GM12878 (cell line): ENCODE measurements at regions not wholly inside any gene's neighbourhood (a gene's known extent, or its start where the extent isn't known, plus 50 kb on each side); places are given as distances from the start of the nearest gene placed in this dataset.

Source experiments
- SUZ12 ChIP-seq: fragments of 200-600 bp; sonication (generic); IDR thresholded peaks from one replicate; pipeline ENCODE4 v1.6.1; 2018; ENCODE audit warnings: antibody characterized with exemption, mild to moderate bottlenecking; ENCODE audit not compliant: unreplicated experiment
- ZBED1 ChIP-seq: IDR thresholded peaks from 2 replicates; pipeline ENCODE4 v1.6.1; 2016; ENCODE audit warnings: borderline replicate concordance
- ZNF622 ChIP-seq: fragments of 450-650 bp; IDR thresholded peaks from 2 replicates; pipeline ENCODE4 v1.6.1; 2017; ENCODE audit warnings: mild to moderate bottlenecking, inconsistent platforms
- TF ChIP-seq, protein P1 (sequence below): IDR thresholded peaks from 2 replicates; pipeline ENCODE4 v1.6.1; 2012; ENCODE audit warnings: improper control_type of control experiment, low read depth, low read length; ENCODE audit not compliant: insufficient replicate concordance
- TF ChIP-seq, protein P2 (sequence below): IDR thresholded peaks from 2 replicates; pipeline ENCODE4 v1.6.1; 2011; ENCODE audit warnings: borderline replicate concordance, low read depth, mild to moderate bottlenecking, moderate library complexity, mixed read lengths, low read length; ENCODE audit not compliant: insufficient read depth; ENCODE audit errors: extremely low read length
- TF ChIP-seq, protein P3 (sequence below): IDR thresholded peaks from 2 replicates; pipeline ENCODE4 v1.6.1; 2012; ENCODE audit warnings: low read depth, low read length, improper control_type of control experiment

DNA sequence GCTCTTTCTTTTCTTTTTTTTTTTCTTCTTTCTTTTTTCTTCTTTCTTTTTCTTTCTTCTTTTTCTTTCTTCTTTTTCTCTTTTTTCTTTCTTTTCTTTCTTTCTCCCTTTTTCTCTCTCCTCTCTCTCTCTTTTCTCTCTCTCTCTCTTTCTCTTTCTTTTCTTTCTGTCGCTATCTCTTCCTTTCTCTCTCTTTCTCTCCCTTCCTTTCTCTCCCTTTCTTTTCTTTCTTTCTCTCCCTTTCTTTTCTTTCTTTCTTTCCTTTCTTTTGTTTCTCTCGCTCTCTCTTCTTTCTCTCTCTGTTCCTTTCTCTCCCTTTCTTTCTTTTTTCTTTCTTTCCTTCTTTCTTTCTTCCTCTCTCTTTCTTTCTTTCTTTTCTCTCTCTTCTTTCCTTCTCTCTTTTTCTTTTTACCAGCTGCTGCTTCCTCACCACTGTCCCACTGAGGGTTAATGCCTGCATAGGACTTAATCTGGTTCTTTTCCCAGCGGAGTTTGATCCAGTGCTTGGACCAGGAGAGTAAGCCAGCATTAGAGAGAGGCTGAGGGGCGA lies 145.4 kb upstream of the SIX2 start (continued):
- TF ChIP-seq, protein P1, sequence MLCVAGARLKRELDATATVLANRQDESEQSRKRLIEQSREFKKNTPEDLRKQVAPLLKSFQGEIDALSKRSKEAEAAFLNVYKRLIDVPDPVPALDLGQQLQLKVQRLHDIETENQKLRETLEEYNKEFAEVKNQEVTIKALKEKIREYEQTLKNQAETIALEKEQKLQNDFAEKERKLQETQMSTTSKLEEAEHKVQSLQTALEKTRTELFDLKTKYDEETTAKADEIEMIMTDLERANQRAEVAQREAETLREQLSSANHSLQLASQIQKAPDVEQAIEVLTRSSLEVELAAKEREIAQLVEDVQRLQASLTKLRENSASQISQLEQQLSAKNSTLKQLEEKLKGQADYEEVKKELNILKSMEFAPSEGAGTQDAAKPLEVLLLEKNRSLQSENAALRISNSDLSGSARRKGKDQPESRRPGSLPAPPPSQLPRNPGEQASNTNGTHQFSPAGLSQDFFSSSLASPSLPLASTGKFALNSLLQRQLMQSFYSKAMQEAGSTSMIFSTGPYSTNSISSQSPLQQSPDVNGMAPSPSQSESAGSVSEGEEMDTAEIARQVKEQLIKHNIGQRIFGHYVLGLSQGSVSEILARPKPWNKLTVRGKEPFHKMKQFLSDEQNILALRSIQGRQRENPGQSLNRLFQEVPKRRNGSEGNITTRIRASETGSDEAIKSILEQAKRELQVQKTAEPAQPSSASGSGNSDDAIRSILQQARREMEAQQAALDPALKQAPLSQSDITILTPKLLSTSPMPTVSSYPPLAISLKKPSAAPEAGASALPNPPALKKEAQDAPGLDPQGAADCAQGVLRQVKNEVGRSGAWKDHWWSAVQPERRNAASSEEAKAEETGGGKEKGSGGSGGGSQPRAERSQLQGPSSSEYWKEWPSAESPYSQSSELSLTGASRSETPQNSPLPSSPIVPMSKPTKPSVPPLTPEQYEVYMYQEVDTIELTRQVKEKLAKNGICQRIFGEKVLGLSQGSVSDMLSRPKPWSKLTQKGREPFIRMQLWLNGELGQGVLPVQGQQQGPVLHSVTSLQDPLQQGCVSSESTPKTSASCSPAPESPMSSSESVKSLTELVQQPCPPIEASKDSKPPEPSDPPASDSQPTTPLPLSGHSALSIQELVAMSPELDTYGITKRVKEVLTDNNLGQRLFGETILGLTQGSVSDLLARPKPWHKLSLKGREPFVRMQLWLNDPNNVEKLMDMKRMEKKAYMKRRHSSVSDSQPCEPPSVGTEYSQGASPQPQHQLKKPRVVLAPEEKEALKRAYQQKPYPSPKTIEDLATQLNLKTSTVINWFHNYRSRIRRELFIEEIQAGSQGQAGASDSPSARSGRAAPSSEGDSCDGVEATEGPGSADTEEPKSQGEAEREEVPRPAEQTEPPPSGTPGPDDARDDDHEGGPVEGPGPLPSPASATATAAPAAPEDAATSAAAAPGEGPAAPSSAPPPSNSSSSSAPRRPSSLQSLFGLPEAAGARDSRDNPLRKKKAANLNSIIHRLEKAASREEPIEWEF = no peak
- TF ChIP-seq, protein P2, sequence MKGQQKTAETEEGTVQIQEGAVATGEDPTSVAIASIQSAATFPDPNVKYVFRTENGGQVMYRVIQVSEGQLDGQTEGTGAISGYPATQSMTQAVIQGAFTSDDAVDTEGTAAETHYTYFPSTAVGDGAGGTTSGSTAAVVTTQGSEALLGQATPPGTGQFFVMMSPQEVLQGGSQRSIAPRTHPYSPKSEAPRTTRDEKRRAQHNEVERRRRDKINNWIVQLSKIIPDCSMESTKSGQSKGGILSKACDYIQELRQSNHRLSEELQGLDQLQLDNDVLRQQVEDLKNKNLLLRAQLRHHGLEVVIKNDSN = no peak
- TF ChIP-seq SUZ12 = no peak
- TF ChIP-seq ZBED1 = no peak
- TF ChIP-seq, protein P3, sequence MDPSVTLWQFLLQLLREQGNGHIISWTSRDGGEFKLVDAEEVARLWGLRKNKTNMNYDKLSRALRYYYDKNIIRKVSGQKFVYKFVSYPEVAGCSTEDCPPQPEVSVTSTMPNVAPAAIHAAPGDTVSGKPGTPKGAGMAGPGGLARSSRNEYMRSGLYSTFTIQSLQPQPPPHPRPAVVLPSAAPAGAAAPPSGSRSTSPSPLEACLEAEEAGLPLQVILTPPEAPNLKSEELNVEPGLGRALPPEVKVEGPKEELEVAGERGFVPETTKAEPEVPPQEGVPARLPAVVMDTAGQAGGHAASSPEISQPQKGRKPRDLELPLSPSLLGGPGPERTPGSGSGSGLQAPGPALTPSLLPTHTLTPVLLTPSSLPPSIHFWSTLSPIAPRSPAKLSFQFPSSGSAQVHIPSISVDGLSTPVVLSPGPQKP = no peak
- TF ChIP-seq ZNF622 = no peak
